Activated T-helper 17 cell treated with anti-CD3 and anti-CD28 coated beads, Interleukin-2, amount 50 U/mL, for 72 hours (primary cell): ENCODE measurements at regions not wholly inside any gene's neighbourhood (a gene's known extent, or its start where the extent isn't known, plus 50 kb on each side); places are given as distances from the start of the nearest gene placed in this dataset.

ENCODE experiments used
- ATAC-seq: fragments of 150-1000 bp; cut with Tn5 transposase; replicated peaks from 2 replicates; pipeline ENCODE4 v1.10.0; 2021; ENCODE audit warnings: mild to moderate bottlenecking, moderate library complexity
- H3K27ac Mint-ChIP-seq: one replicate; pipeline ENCODE4 v1.8.0; 2022; ENCODE audit warnings: mixed read lengths
- H3K27me3 Mint-ChIP-seq: one replicate; pipeline ENCODE4 v1.8.0; 2022; ENCODE audit warnings: mixed read lengths
- H3K36me3 Mint-ChIP-seq: one replicate; pipeline ENCODE4 v1.8.0; 2022; ENCODE audit warnings: low read depth, mild to moderate bottlenecking, mixed read lengths
- H3K4me1 Mint-ChIP-seq: one replicate; pipeline ENCODE4 v1.8.0; 2022; ENCODE audit warnings: mixed read lengths
- H3K4me3 Mint-ChIP-seq: one replicate; pipeline ENCODE4 v1.8.0; 2022; ENCODE audit warnings: mild to moderate bottlenecking, mixed read lengths
- H3K9me3 Mint-ChIP-seq: one replicate; pipeline ENCODE4 v1.8.0; 2022; ENCODE audit warnings: mixed read lengths

DNA sequence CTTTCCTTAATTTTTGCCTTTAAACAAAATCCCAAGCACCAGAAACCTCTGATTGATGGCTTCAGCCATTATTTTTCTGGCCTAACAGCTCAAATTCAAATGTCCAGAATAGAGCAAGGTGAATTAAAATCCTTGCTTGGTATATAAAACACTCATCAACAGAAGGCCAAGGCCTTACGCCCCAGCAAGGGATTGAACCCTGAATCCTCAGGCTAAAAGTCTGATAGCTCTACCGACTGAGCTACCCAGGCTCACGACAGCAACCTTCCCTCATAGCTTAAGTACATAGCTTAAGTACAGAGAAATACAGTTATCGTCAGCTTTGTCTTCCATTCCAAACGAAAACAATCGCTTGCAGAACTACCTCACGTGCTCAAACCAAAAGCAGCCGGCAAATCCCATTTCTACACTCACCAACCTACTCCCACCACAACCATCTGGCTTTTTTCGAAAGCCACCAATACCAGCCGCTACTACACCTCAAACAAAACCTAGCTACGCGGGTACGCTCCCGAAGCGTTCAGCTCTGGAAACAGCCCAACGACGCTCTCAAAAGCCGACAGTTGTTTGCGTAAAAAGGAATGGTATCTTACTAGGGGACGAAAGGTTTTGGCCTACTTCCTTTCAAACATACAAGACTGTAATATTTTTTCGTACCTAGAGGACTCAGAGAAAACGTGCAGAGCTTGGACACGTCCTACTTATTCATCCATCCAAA lies 167.5 kb downstream of the GPX5 start:
- ATAC-seq: no peak
- H3K36me3 Mint-ChIP-seq: peaks cover 9% of the 10 kb centered on the region
- peaks cover 80% of the 10 kb centered on the region for H3K27me3 Mint-ChIP-seq
- H3K9me3 Mint-ChIP-seq: no peaks in the 10 kb centered on the region
- no peak overlapping the region for H3K4me3 Mint-ChIP-seq
- no peaks in the 10 kb centered on the region for H3K4me1 Mint-ChIP-seq
- no peak overlapping the region for H3K27ac Mint-ChIP-seq

DNA sequence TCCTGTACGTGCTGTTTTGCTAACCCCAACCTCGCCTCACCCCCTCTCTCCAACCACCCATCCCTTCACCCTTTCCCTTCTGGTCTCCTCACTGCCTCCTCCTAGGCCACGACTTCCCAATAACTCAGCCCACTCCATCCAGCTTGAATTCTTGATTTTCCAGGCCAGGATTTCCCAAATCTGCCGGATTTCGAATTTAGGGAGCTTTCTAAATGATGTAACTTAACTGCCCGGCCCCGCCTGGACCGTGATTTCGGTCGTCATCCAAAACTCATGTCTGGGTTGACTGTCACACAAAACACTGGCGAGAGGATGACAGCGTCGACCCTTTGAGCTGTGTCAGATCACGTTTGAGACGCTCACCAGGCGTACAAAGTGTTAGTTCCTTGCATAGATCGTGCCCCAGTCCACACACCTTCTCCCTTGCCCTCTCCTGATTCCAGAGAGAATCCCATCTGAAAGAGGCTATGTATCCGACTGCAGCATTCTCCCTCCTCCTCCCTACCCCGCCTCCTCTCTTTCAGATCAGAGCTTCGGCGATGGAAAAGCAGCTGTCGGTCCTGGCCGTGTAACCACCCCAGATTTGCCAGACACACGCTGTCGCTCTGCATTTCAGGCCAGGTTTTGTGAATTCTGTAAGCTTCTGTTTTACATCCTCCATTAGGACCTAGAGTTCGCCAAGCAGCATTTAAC lies 168.2 kb downstream of the GPX5 start:
- Mint-ChIP-seq H3K9me3 (no peaks in the 10 kb centered on the region), H3K4me1 (no peaks in the 10 kb centered on the region)

DNA sequence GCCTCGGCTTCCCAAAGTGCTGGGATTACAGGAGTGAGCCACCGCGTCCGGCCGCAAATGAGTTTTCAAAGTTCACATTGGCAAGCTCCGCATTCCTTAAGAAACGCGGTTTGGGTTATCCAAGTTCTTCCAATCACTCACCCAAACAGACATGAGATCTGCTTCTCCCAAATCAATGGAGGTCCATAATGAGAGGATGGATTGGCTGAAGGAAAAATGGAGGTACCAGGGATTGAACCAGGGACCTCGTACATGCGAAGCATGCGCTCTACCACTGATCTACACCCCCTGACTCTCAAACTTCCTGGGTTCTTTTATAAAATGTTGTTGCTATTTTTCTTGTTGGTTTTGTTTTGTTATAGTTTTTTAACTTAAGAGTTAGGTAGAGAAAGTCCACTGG lies 170.0 kb downstream of the GPX5 start:
- no peaks in the 10 kb centered on the region for H3K9me3 Mint-ChIP-seq
- no peak overlapping the region for H3K4me3 Mint-ChIP-seq
- no peaks in the 10 kb centered on the region for H3K4me1 Mint-ChIP-seq
- H3K36me3 Mint-ChIP-seq: peaks cover 9% of the 10 kb centered on the region
- H3K27me3 Mint-ChIP-seq: peaks cover 82% of the 10 kb centered on the region
- H3K27ac Mint-ChIP-seq: no peak overlapping the region
- ATAC-seq: no peak

More for the DNA sequence above, 168.2 kb downstream of the GPX5 start:
- Mint-ChIP-seq H3K27me3 (peaks cover 84% of the 10 kb centered on the region), H3K27ac (no peak overlapping the region), H3K4me3 (no peak overlapping the region), H3K36me3 (peaks cover 9% of the 10 kb centered on the region)
- ATAC-seq: no peak

DNA sequence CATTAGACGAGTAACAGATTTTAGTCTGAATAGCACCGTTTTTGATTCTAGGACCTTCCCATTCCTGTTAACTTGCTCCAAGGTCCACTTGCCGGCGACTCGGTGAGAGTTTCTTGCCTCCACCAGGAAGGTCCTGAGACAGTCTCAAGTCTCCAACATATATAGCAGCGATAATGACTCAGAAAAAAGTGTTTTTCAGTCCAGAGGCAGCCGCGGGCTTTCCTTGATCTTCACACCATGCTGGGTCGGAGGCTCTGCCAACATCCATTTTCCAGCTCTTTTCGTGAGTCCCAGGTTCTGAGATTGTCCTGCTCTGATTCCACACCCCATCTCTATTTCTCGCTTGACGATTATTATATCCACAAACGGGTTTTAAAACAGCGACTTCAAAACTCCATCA lies 170.5 kb downstream of the GPX5 start:
- H3K4me3 Mint-ChIP-seq: no peak overlapping the region
- no peak for ATAC-seq
- H3K27me3 Mint-ChIP-seq: peaks cover 81% of the 10 kb centered on the region
- H3K4me1 Mint-ChIP-seq: no peaks in the 10 kb centered on the region
- peaks cover 9% of the 10 kb centered on the region for H3K36me3 Mint-ChIP-seq
- no peak overlapping the region for H3K27ac Mint-ChIP-seq
- H3K9me3 Mint-ChIP-seq: no peaks in the 10 kb centered on the region

DNA sequence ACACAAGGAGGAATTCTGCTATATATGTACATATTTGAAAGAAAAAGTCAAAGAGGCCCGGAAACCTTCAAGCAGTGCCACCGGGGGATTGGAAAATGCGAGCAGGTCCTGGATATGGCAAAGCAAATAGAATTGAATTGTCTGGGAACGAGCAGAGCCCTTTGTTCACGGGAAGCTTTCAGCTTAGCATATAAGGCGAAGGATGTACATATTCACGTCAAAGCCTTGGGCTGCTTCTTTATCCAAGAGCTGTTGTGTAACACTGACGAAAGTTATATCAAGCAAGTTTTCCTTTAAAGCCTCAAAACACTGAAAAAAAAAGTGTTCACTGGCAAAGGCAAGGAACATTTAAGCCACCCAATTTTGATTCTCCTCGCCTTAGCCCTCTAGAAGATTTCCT lies 171.0 kb downstream of the GPX5 start:
- no peak overlapping the region for H3K27ac Mint-ChIP-seq
- H3K4me3 Mint-ChIP-seq: no peak overlapping the region
- ATAC-seq: no peak
- H3K9me3 Mint-ChIP-seq: no peaks in the 10 kb centered on the region
- H3K4me1 Mint-ChIP-seq: no peaks in the 10 kb centered on the region
- H3K27me3 Mint-ChIP-seq: peaks cover 79% of the 10 kb centered on the region
- peaks cover 9% of the 10 kb centered on the region for H3K36me3 Mint-ChIP-seq

DNA sequence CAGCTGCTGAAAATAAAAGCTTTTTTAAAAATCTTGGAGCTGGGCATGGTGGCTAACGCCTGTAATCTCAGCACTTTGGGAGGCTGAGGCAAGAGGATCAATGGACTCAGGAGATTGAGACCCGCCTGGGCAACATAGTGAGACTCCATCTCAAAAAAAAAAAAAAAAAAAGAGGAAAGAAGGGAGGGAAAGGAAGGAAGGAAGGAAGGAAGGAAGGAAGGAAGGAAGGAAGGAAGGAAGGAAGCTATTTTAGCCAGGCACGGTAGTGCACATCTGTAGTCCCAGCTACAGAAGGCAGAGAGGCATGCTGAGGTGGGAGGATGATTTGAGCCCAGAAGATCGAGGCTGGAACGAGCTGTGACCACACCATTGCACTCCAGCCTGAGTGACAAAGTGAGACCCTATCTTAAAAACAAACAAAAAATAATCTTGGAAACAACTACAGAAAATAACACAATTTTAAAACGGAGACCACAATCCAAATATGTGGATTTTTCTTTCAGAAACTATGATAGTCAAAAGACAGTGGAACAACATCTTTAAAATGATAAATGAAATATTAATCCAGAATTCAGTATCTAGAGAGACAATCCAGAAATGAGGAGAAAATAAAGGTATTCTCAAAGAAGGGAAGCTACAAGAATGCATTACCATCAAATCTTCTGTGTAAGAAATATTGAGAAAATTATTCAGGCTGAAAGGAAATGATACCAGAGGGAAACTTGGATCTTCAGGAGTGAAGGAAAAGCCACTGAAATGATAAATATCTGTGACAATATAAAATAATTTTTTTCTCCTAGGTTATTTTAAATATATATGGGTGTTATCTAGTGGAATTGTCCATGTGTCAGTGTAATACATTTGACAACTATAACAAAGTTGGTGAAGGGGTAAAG lies 182.0 kb downstream of the GPX5 start:
- Mint-ChIP-seq H3K27ac (no peak overlapping the region), H3K4me3 (no peak overlapping the region), H3K36me3 (peaks cover 19% of the 10 kb centered on the region), H3K27me3 (peaks cover 66% of the 10 kb centered on the region), H3K9me3 (peaks cover 7% of the 10 kb centered on the region), H3K4me1 (peaks cover 5% of the 10 kb centered on the region)
- ATAC-seq: no peak

DNA sequence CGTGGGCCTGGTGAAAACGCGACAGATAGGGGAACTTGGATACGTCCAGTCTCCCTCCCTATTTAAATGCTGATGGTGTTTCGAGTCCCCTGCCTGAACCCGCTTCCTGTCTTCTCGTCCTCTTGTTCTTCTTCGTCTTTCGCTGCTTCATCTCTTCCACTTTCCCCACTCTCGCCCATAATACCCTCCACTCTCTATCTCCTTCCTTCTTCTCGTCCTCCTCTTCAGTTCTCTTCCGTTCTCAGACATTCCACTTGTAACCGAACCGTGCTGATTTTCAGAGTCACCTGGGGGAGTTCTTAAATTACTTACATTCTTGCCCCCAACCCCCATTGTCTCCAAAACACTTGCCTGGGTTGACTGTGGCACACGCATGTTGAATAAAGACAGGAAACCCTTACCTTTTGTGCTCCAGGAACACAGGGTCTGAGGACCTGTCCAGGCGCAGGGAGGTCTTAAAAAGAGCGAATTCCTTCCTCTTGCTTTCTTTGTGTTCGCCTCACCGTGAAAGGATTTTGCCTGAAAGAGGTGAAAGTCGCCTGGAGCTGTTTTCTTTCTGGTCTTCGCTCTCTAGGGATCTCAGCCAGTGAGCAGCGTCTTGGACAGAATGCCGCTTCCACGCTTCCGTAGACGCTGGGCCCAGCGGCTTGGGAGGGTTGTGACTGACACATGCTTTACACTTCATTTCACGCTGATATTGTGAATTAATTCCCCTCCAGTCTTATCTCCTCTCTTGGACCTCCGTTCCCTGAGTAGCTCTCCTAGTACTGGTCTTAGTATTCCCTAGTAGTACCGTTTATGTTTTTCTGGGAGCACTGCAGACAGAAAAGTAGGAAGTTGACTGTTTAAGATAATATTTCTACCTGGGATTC lies 184.0 kb downstream of the GPX5 start:
- Mint-ChIP-seq H3K27ac (no peak overlapping the region), H3K4me3 (peak overlapping the region; percentile 8), H3K4me1 (peaks cover 5% of the 10 kb centered on the region), H3K27me3 (peaks cover 50% of the 10 kb centered on the region), H3K9me3 (peaks cover 7% of the 10 kb centered on the region), H3K36me3 (peaks cover 19% of the 10 kb centered on the region)
- ATAC-seq: no peak

DNA sequence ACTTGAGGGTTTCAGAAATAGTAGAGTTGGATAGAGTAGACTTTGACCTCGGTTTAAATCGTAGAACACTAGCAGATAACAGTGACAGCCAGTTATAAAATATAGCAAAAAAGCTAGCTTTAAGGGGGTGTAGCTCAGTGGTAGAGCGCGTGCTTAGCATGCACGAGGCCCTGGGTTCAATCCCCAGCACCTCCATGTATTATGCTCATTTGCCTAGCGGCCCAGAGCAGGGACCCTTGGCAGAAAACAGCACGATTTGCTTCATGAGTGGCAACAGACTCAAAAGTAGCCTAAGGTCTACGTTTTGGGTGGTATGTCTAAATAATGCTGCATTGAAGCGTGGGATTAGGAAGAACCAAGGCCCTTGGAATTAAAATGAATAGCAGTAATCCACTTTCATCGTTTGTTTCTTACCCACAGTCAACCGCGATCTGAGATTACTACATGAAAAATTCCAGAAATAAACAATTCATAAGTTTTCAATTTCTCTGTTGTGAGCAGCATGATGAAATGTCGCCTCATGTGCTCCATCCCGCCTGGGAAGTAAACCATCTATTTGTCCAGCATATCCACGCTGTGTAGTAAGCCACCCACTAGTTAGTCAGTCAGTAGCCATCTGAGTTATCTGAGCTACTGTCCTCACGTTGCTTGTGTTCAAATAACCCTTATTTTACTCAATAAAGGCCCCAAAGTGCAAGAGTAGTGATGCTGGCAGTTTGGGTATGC lies 184.9 kb downstream of the GPX5 start:
- no peak for ATAC-seq
- peaks cover 47% of the 10 kb centered on the region for H3K27me3 Mint-ChIP-seq

DNA sequence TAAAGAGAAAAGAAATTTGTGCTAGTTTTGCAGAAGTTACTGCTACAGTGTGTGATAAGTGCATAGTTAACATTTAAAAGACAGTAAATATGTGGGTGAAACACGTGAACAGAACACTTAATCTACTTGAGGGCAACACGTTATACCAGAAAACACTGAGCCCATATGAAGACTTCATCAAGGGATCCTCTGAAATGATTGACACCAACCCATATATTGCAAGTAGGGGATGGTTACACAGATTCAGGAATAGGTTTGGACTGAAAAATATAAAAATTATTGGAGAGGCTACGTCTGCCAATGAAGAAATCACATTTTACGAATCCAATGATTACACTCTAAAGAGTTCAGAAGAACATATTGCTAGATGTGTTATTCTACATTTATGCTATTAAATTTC lies 185.6 kb downstream of the GPX5 start:
- Mint-ChIP-seq H3K27ac (no peak overlapping the region), H3K4me1 (peaks cover 5% of the 10 kb centered on the region), H3K9me3 (peaks cover 7% of the 10 kb centered on the region), H3K27me3 (peaks cover 45% of the 10 kb centered on the region), H3K36me3 (peaks cover 19% of the 10 kb centered on the region), H3K4me3 (no peak overlapping the region)
- no peak for ATAC-seq

More for the DNA sequence above, 184.9 kb downstream of the GPX5 start:
- no peak overlapping the region for H3K4me3 Mint-ChIP-seq
- no peak overlapping the region for H3K27ac Mint-ChIP-seq
- peaks cover 19% of the 10 kb centered on the region for H3K36me3 Mint-ChIP-seq
- H3K4me1 Mint-ChIP-seq: peaks cover 5% of the 10 kb centered on the region
- H3K9me3 Mint-ChIP-seq: peaks cover 7% of the 10 kb centered on the region

DNA sequence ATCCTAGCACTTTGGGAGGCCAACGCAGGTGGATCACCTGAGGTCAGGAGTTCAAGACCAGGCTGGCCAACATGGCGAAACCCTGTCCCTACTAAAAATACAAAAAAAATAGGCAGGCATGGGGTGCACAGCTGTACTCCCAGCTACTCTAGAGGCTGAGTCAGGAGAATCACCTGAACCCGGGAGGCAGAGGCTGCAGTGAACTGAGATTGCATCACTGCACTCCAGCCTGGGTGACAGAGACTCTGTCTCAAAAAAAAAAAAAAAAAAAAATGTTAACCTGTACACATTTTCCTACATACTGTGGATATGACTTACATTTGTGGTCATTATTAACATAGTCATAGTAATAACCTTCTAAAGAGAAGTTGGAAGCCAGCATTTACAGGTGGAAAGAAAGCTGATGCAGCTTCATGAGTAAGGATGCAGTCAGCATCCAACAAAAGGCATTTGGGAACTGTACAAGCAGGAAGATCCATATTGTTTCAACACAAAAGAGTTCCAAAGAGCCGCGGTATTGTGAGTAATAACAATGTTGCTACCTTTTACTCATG lies 186.2 kb downstream of the GPX5 start:
- Mint-ChIP-seq H3K36me3 (peaks cover 19% of the 10 kb centered on the region), H3K27me3 (peaks cover 44% of the 10 kb centered on the region)

DNA sequence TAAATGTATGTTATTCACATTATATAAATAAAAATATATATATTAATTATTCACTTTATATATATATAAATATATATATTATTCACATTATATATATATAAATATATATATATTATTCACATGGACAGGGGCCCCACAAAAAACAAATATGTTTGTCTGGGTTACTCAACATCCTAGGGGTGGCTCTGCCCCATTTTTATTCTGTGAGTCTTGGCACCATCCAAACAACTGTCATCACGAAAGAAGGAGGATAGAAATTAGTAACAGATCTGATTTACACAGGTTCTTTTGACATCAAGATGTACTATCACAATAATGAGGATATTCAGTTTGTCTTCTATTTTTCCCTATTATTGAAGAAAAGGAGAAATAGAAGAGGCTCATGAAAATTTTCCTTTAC lies 187.3 kb downstream of the GPX5 start:
- H3K9me3 Mint-ChIP-seq: peaks cover 8% of the 10 kb centered on the region
- peaks cover 5% of the 10 kb centered on the region for H3K4me1 Mint-ChIP-seq
- H3K4me3 Mint-ChIP-seq: no peak overlapping the region
- H3K27ac Mint-ChIP-seq: no peak overlapping the region
- peaks cover 50% of the 10 kb centered on the region for H3K27me3 Mint-ChIP-seq
- H3K36me3 Mint-ChIP-seq: peaks cover 19% of the 10 kb centered on the region
- ATAC-seq: peak; percentile 62

More for the DNA sequence above, 186.2 kb downstream of the GPX5 start:
- peak; percentile 69 for ATAC-seq
- Mint-ChIP-seq H3K27ac (no peak overlapping the region), H3K4me3 (no peak overlapping the region), H3K9me3 (peaks cover 7% of the 10 kb centered on the region), H3K4me1 (peaks cover 5% of the 10 kb centered on the region)

DNA sequence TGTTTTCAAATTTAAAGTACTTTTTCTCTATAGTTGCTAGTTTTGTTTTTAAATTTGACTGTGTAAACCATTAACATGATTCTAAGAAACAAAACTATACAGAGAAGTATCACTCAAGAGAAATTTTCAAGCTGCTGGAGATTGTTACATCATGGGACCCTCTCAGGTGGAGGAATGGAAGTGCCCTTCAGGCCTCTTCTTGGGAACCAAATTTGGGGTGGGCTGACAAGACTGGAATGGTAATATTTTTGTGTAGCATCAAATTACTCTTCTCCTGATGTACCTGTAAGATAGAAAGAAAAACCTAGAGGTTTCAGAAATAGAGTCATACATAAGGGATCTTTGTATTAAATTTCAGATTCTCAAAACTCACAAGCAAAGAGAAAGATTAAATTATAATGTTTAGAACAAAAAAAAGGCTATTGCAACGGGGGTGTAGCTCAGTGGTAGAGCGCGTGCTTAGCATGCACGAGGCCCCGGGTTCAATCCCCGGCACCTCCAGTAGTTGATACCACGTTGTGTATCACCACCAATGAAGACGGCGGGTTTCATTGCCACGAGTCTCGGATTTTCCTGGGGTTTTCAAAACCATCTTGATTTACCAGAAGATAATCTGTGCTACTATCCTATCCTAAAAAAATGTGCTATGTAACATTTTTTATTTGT lies 193.7 kb downstream of the GPX5 start:
- no peak overlapping the region for H3K4me3 Mint-ChIP-seq
- no peak for ATAC-seq
- peaks cover 60% of the 10 kb centered on the region for H3K27me3 Mint-ChIP-seq
- peaks cover 6% of the 10 kb centered on the region for H3K9me3 Mint-ChIP-seq
- H3K27ac Mint-ChIP-seq: no peak overlapping the region
- no peaks in the 10 kb centered on the region for H3K36me3 Mint-ChIP-seq
- H3K4me1 Mint-ChIP-seq: no peaks in the 10 kb centered on the region
